Muscle layer of duodenum (tissue), 2 donors: ENCODE measurements at regions not wholly inside any gene's neighbourhood (a gene's known extent, or its start where the extent isn't known, plus 50 kb on each side); places are given as distances from the start of the nearest gene placed in this dataset.

ENCODE experiments used
- H3K27ac ChIP-seq: one replicate; pipeline ENCODE4 v1.7.0; 2013; ENCODE audit warnings: mild to moderate bottlenecking, low read length
- H3K27me3 ChIP-seq: one replicate; pipeline ENCODE4 v1.7.0; 2013; ENCODE audit warnings: low read depth, mild to moderate bottlenecking, control low read depth, low read length
- H3K36me3 ChIP-seq, 2 donors: one replicate each; pipeline ENCODE4 v1.7.0; 2013; ENCODE audit warnings: low read length in 2 of 2, control low read depth in 1 of 2, mild to moderate bottlenecking in 1 of 2; ENCODE audit not compliant: insufficient read depth in 2 of 2, control insufficient read depth in 1 of 2
- H3K4me1 ChIP-seq, 2 donors: one replicate each; pipeline ENCODE4 v1.7.0; 2013; ENCODE audit warnings: low read length in 2 of 2, mild to moderate bottlenecking in 2 of 2, control low read depth in 1 of 2, moderate library complexity in 1 of 2; ENCODE audit not compliant: insufficient read depth in 2 of 2, control insufficient read depth in 1 of 2
- H3K4me3 ChIP-seq, 2 donors: one replicate each; pipeline ENCODE4 v1.7.0; 2013; ENCODE audit warnings: low read length in 2 of 2, low read depth in 1 of 2, mild to moderate bottlenecking in 1 of 2
- H3K9me3 ChIP-seq, 2 donors: one replicate each; pipeline ENCODE4 v1.7.0; 2013; ENCODE audit warnings: low read length in 2 of 2, control low read depth in 1 of 2, mild to moderate bottlenecking in 1 of 2; ENCODE audit not compliant: control insufficient read depth in 1 of 2
- donor health status: healthy.

- no peaks in the 10 kb centered on the region for H3K9me3 ChIP-seq
- H3K4me3 ChIP-seq: no peak overlapping the region
- H3K36me3 ChIP-seq: no peaks in the 10 kb centered on the region
- no peaks in the 10 kb centered on the region for H3K27me3 ChIP-seq
- no peak overlapping the region for H3K27ac ChIP-seq
- peaks cover 0 to 13% of the 10 kb centered on the region in 2 donors for H3K4me1 ChIP-seq
Measured at GRCh38 chr1:94623560-94624148, 82.1 kb upstream of the F3 start.

GRCh38 chr1:94622757-94623156 is 81.2 kb upstream of the F3 start:
- no peaks in the 10 kb centered on the region for H3K9me3 ChIP-seq

GRCh38 chr1:94621802-94622201 is 80.2 kb upstream of the F3 start:
- Histone ChIP-seq H3K9me3 (no peaks in the 10 kb centered on the region), H3K27ac (no peak overlapping the region), H3K36me3 (no peaks in the 10 kb centered on the region), H3K4me1 (peaks cover 0 to 13% of the 10 kb centered on the region in 2 donors), H3K27me3 (no peaks in the 10 kb centered on the region), H3K4me3 (no peak overlapping the region)

More at GRCh38 chr1:94622757-94623156, 81.2 kb upstream of the F3 start:
- no peaks in the 10 kb centered on the region for H3K36me3 ChIP-seq
- no peaks in the 10 kb centered on the region for H3K27me3 ChIP-seq
- peaks cover 0 to 13% of the 10 kb centered on the region in 2 donors for H3K4me1 ChIP-seq
- H3K27ac ChIP-seq: no peak overlapping the region
- H3K4me3 ChIP-seq: no peak overlapping the region

- Histone ChIP-seq H3K4me3 (no peak overlapping the region), H3K36me3 (no peaks in the 10 kb centered on the region), H3K4me1 (peaks cover 0 to 13% of the 10 kb centered on the region in 2 donors), H3K9me3 (no peaks in the 10 kb centered on the region), H3K27me3 (no peaks in the 10 kb centered on the region), H3K27ac (no peak overlapping the region)
Measured at GRCh38 chr1:94621395-94621794, 79.8 kb upstream of the F3 start.

GRCh38 chr1:94620345-94621031 is 78.9 kb upstream of the F3 start:
- no peaks in the 10 kb centered on the region for H3K36me3 ChIP-seq
- no peaks in the 10 kb centered on the region for H3K27me3 ChIP-seq
- H3K27ac ChIP-seq: no peak overlapping the region
- no peaks in the 10 kb centered on the region for H3K9me3 ChIP-seq
- H3K4me3 ChIP-seq: no peak overlapping the region
- peaks cover 0 to 13% of the 10 kb centered on the region in 2 donors for H3K4me1 ChIP-seq

GRCh38 chr1:94619731-94620130 is 78.2 kb upstream of the F3 start:
- Histone ChIP-seq H3K9me3 (no peaks in the 10 kb centered on the region), H3K27me3 (no peaks in the 10 kb centered on the region), H3K4me1 (peaks cover 0 to 13% of the 10 kb centered on the region in 2 donors), H3K36me3 (no peaks in the 10 kb centered on the region), H3K4me3 (no peak overlapping the region), H3K27ac (no peak overlapping the region)

- no peaks in the 10 kb centered on the region for H3K36me3 ChIP-seq
- peaks cover 0 to 13% of the 10 kb centered on the region in 2 donors for H3K4me1 ChIP-seq
- H3K9me3 ChIP-seq: no peaks in the 10 kb centered on the region
- H3K4me3 ChIP-seq: no peak overlapping the region
- no peaks in the 10 kb centered on the region for H3K27me3 ChIP-seq
- no peak overlapping the region for H3K27ac ChIP-seq
Measured at GRCh38 chr1:94617957-94618739, 76.6 kb upstream of the F3 start.

GRCh38 chr1:94617134-94617805 is 75.7 kb upstream of the F3 start:
- Histone ChIP-seq H3K4me3 (no peak overlapping the region), H3K4me1 (peaks cover 0 to 13% of the 10 kb centered on the region in 2 donors), H3K27me3 (no peaks in the 10 kb centered on the region), H3K27ac (no peak overlapping the region), H3K9me3 (no peaks in the 10 kb centered on the region), H3K36me3 (no peaks in the 10 kb centered on the region)

GRCh38 chr1:94616506-94616905 is 74.9 kb upstream of the F3 start:
- Histone ChIP-seq H3K4me1 (peaks cover 0 to 13% of the 10 kb centered on the region in 2 donors), H3K4me3 (no peak overlapping the region), H3K27ac (no peak overlapping the region), H3K27me3 (no peaks in the 10 kb centered on the region), H3K36me3 (no peaks in the 10 kb centered on the region), H3K9me3 (no peaks in the 10 kb centered on the region)

GRCh38 chr1:94614996-94615395 is 73.4 kb upstream of the F3 start:
- Histone ChIP-seq H3K4me1 (no peaks in the 10 kb centered on the region), H3K36me3 (no peaks in the 10 kb centered on the region), H3K27ac (no peak overlapping the region), H3K27me3 (no peaks in the 10 kb centered on the region), H3K9me3 (no peaks in the 10 kb centered on the region), H3K4me3 (no peak overlapping the region)

GRCh38 chr1:94614168-94614815 is 72.7 kb upstream of the F3 start:
- H3K27ac ChIP-seq: no peak overlapping the region
- H3K4me3 ChIP-seq: no peak overlapping the region
- no peaks in the 10 kb centered on the region for H3K27me3 ChIP-seq
- H3K36me3 ChIP-seq: no peaks in the 10 kb centered on the region
- peaks cover 0 to 6% of the 10 kb centered on the region in 2 donors for H3K4me1 ChIP-seq
- H3K9me3 ChIP-seq: no peaks in the 10 kb centered on the region
